ENCODE measurements at regions not wholly inside any gene's neighbourhood (a gene's known extent, or its start where the extent isn't known, plus 50 kb on each side); places are given as distances from the start of the nearest gene placed in this dataset.
"Not testable (repeated sequence)": the region's sequence is repeated elsewhere in the genome, so short reads cannot be mapped to it uniquely, and the experiment has no call there.

- DNase-seq (ENCODE audit: low spot score in 2 of 2, unreplicated experiment in 2 of 2) = no peak
- TF ChIP-seq CTCF (IDR thresholded peaks at IDR 0.05; ENCODE audit: unreplicated experiment) = no peak
- H3K27ac Mint-ChIP-seq = no peak overlapping the region
- no peaks in the 10 kb centered on the region for H3K27me3 Mint-ChIP-seq (ENCODE audit: low read depth)
- no peaks in the 10 kb centered on the region for H3K4me1 Mint-ChIP-seq
- no peak overlapping the region for H3K4me3 Mint-ChIP-seq
- no peaks in the 10 kb centered on the region for H3K36me3 Mint-ChIP-seq
- H3K9me3 Mint-ChIP-seq = peaks cover 4% of the 10 kb centered on the region
Observed at GRCh38 chr6:103505155-103505518, 1354.6 kb downstream of the HACE1 start.

- no peaks in the 10 kb centered on the region for H3K27me3 Mint-ChIP-seq (ENCODE audit: low read depth)
- no peak overlapping the region for H3K4me3 Mint-ChIP-seq
- H3K36me3 Mint-ChIP-seq = no peaks in the 10 kb centered on the region
- no peaks in the 10 kb centered on the region for H3K4me1 Mint-ChIP-seq
- peaks cover 4% of the 10 kb centered on the region for H3K9me3 Mint-ChIP-seq
- H3K27ac Mint-ChIP-seq = no peak overlapping the region
- no peak for TF ChIP-seq CTCF (IDR thresholded peaks at IDR 0.05; ENCODE audit: unreplicated experiment)
- DNase-seq (ENCODE audit: low spot score in 2 of 2, unreplicated experiment in 2 of 2) = no peak
Observed at GRCh38 chr6:103504501-103505154, 1355.1 kb downstream of the HACE1 start.

- H3K4me1 Mint-ChIP-seq; H3K9me3 Mint-ChIP-seq; H3K27ac Mint-ChIP-seq; H3K27me3 Mint-ChIP-seq (ENCODE audit: low read depth); H3K4me3 Mint-ChIP-seq; H3K36me3 Mint-ChIP-seq; DNase-seq (ENCODE audit: low spot score in 2 of 2, unreplicated experiment in 2 of 2): not testable (repeated sequence)
Observed at GRCh38 chr6:103496588-103496987, 1363.1 kb downstream of the HACE1 start.

GRCh38 chr6:103456652-103457051 is 1403.1 kb downstream of the HACE1 start:
- H3K27ac Mint-ChIP-seq = no peak overlapping the region
- no peak overlapping the region for H3K4me3 Mint-ChIP-seq
- peaks cover 4% of the 10 kb centered on the region for H3K9me3 Mint-ChIP-seq
- H3K36me3 Mint-ChIP-seq = no peaks in the 10 kb centered on the region
- no peak for DNase-seq (ENCODE audit: low spot score in 2 of 2, unreplicated experiment in 2 of 2)
- H3K4me1 Mint-ChIP-seq = no peaks in the 10 kb centered on the region
- H3K27me3 Mint-ChIP-seq (ENCODE audit: low read depth) = no peaks in the 10 kb centered on the region
- TF ChIP-seq CTCF (IDR thresholded peaks at IDR 0.05; ENCODE audit: unreplicated experiment) = no peak

GRCh38 chr6:103455275-103455674 is 1404.4 kb downstream of the HACE1 start:
- Mint-ChIP-seq H3K27me3 (ENCODE audit: low read depth) (no peaks in the 10 kb centered on the region), H3K4me3 (no peak overlapping the region), H3K9me3 (peaks cover 4% of the 10 kb centered on the region), H3K27ac (no peak overlapping the region), H3K36me3 (no peaks in the 10 kb centered on the region), H3K4me1 (no peaks in the 10 kb centered on the region)
- DNase-seq (ENCODE audit: low spot score in 2 of 2, unreplicated experiment in 2 of 2) = no peak
- TF ChIP-seq CTCF (IDR thresholded peaks at IDR 0.05; ENCODE audit: unreplicated experiment) = no peak

- TF ChIP-seq CTCF (IDR thresholded peaks at IDR 0.05; ENCODE audit: unreplicated experiment) = no peak
- Mint-ChIP-seq H3K27ac (no peak overlapping the region), H3K27me3 (ENCODE audit: low read depth) (no peaks in the 10 kb centered on the region), H3K4me3 (no peak overlapping the region), H3K4me1 (peaks cover 5% of the 10 kb centered on the region), H3K9me3 (no peaks in the 10 kb centered on the region), H3K36me3 (no peaks in the 10 kb centered on the region)
- DNase-seq (ENCODE audit: low spot score in 2 of 2, unreplicated experiment in 2 of 2) = no peak
Observed at GRCh38 chr6:103409475-103409874, 1450.2 kb downstream of the HACE1 start.
